SK-N-SH (cell line): ENCODE measurements at regions not wholly inside any gene's neighbourhood (a gene's known extent, or its start where the extent isn't known, plus 50 kb on each side); places are given as distances from the start of the nearest gene placed in this dataset.

Experiments
- CTCF ChIA-PET: fragments of 300-600, 350-600 bp; formaldehyde crosslinking; extraction: SDS; loops from one replicate; lab custom pipeline; 2021; lab: Yijun Ruan, JAX
- POLR2A ChIA-PET: fragments of 350-600 bp; sonication (Branson Sonifier 250); formaldehyde crosslinking; extraction: SDS; loops from one replicate; lab custom pipeline; 2020; ENCODE audit warnings: antibody characterized with exemption, inconsistent platforms; lab: Yijun Ruan, JAX
- DNase-seq: peaks from one replicate; pipeline ENCODE4 v3.0.0; 2012
- H2AFZ ChIP-seq: fragments of 200-600 bp; sonication (generic); 2 replicates; pipeline ENCODE4 v1.8.1; 2016; ENCODE audit warnings: antibody characterized with exemption, mild to moderate bottlenecking, low read depth
- H3F3A ChIP-seq: fragments of 200-600 bp; sonication (generic); replicated peaks from 2 replicates; pipeline ENCODE3; 2016; ENCODE audit warnings: antibody characterized with exemption, mild to moderate bottlenecking; ENCODE audit not compliant: insufficient read depth
- H3K27ac ChIP-seq, 2 experiments: fragments of 200-500 bp in 1 of 2; fragments of 200-600 bp in 1 of 2; sonication (Bioruptor generic) in 1 of 2; sonication (generic), shearing (Covaris generic) in 1 of 2; 2 replicates each; pipeline versions ENCODE4 v1.5.1 to v1.6.1; 2014 to 2016; ENCODE audit warnings: low read depth in 2 of 2, inconsistent platforms in 1 of 2, low read length in 1 of 2, mild to moderate bottlenecking in 1 of 2, mixed read lengths in 1 of 2
- H3K27me3 ChIP-seq: fragments of 200-600 bp; sonication (generic), shearing (Covaris generic); 2 replicates; pipeline ENCODE4 v1.6.1; 2016; ENCODE audit warnings: mixed run types; ENCODE audit not compliant: insufficient read depth
- H3K36me3 ChIP-seq, 2 experiments: fragments of 200-500 bp in 1 of 2; fragments of 200-600 bp in 1 of 2; sonication (Bioruptor generic) in 1 of 2; sonication (generic) in 1 of 2; replicated peaks in 1 of 2; 2 replicates each; pipeline versions ENCODE3 to v1.5.1; 2014 to 2016; ENCODE audit warnings: low read length in 1 of 2, mild to moderate bottlenecking in 1 of 2; ENCODE audit not compliant: insufficient read depth in 2 of 2, control insufficient read depth in 1 of 2
- H3K4me1 ChIP-seq, 2 experiments: fragments of 200-500 bp in 1 of 2; fragments of 200-600 bp in 1 of 2; sonication (Bioruptor generic) in 1 of 2; sonication (generic), shearing (Covaris generic) in 1 of 2; 2 replicates each; pipeline versions ENCODE4 v1.5.1 to v1.6.1; 2014 to 2016; ENCODE audit warnings: low read depth in 1 of 2, low read length in 1 of 2, mixed run types in 1 of 2; ENCODE audit not compliant: insufficient read depth in 2 of 2, control insufficient read depth in 1 of 2
- H3K4me2 ChIP-seq: fragments of 200-600 bp; sonication (generic), shearing (Covaris generic); 2 replicates; pipeline ENCODE4 v1.6.1; 2017; ENCODE audit warnings: mixed run types
- H3K4me3 ChIP-seq, 2 experiments: fragments of 200-500 bp in 1 of 2; fragments of 200-600 bp in 1 of 2; sonication (Bioruptor generic) in 1 of 2; sonication (generic), shearing (Covaris generic) in 1 of 2; 2 replicates each; pipeline versions ENCODE4 v1.5.1 to v1.8.1; 2014 to 2016; ENCODE audit warnings: low read depth in 2 of 2, inconsistent platforms in 1 of 2, low read length in 1 of 2, mild to moderate bottlenecking in 1 of 2, mixed read lengths in 1 of 2, moderate library complexity in 1 of 2
- H3K79me2 ChIP-seq: fragments of 200-600 bp; sonication (generic); 2 replicates; pipeline ENCODE4 v1.8.1; 2017; ENCODE audit warnings: mild to moderate bottlenecking; ENCODE audit not compliant: insufficient read depth
- H3K9ac ChIP-seq: fragments of 200-600 bp; sonication (generic); 2 replicates; pipeline ENCODE4 v1.6.1; 2017; ENCODE audit warnings: mixed run types
- H3K9me2 ChIP-seq: fragments of 200-600 bp; sonication (generic); 2 replicates; pipeline ENCODE4 v1.6.1; 2017; ENCODE audit warnings: mixed run types
- H3K9me3 ChIP-seq: fragments of 200-600 bp; sonication (generic); 2 replicates; pipeline ENCODE4 v1.6.1; 2017; ENCODE audit warnings: mixed run types, mild to moderate bottlenecking, moderate library complexity
- H4K20me1 ChIP-seq: fragments of 200-600 bp; sonication (generic); 2 replicates; pipeline ENCODE4 v1.6.1; 2017; ENCODE audit warnings: mild to moderate bottlenecking, mixed run types; ENCODE audit not compliant: insufficient read depth
- CHD2 ChIP-seq: fragments of 150-350 bp; IDR thresholded peaks from 2 replicates; pipeline ENCODE4 v1.6.1; 2018; ENCODE audit warnings: low read length; ENCODE audit not compliant: partially characterized antibody
- FOSL2 ChIP-seq: IDR thresholded peaks from 2 replicates; pipeline ENCODE4 v1.4.0; 2012; ENCODE audit warnings: low read depth, mild to moderate bottlenecking, moderate library complexity, borderline replicate concordance
- FOXJ3 ChIP-seq: sonication (generic); formaldehyde crosslinking; IDR thresholded peaks from 2 replicates; pipeline ENCODE4 v1.5.1; 2020; ENCODE audit warnings: mild to moderate bottlenecking, missing genetic modification reagents
- MAX ChIP-seq: IDR thresholded peaks from 2 replicates; pipeline ENCODE4 v1.4.0; 2012; ENCODE audit warnings: low read depth
- POLR2AphosphoS5 ChIP-seq: IDR thresholded peaks from 2 replicates; pipeline ENCODE4 v1.6.1; 2012; ENCODE audit warnings: low read depth, low read length
- RAD21 ChIP-seq: IDR thresholded peaks from 2 replicates; pipeline ENCODE4 v1.6.1; 2012; ENCODE audit warnings: mild to moderate bottlenecking, low read length
- REST ChIP-seq: IDR thresholded peaks from 2 replicates; pipeline ENCODE4 v1.6.1; 2012; ENCODE audit warnings: mild to moderate bottlenecking, low read depth, low read length, moderate library complexity
- RFX5 ChIP-seq: IDR thresholded peaks from 2 replicates; pipeline ENCODE4 v1.6.1; 2012; ENCODE audit warnings: mild to moderate bottlenecking, improper control_type of control experiment, low read length
- TAF1 ChIP-seq: IDR thresholded peaks from 2 replicates; pipeline ENCODE4 v1.6.1; 2012; ENCODE audit warnings: low read depth, mild to moderate bottlenecking, low read length, moderate library complexity, borderline replicate concordance
- USF1 ChIP-seq: IDR thresholded peaks from 2 replicates; pipeline ENCODE4 v1.4.0; 2012; ENCODE audit warnings: low read depth, borderline replicate concordance
- YY1 ChIP-seq: IDR thresholded peaks from 2 replicates; pipeline ENCODE4 v1.4.0; 2012; ENCODE audit warnings: low read depth, mild to moderate bottlenecking
- WGBS: methylation state at CpG from one replicate; pipeline ENCODE4 v1.1.6; 2017; ENCODE audit warnings: low lambda C conversion rate; 5-methylcytosine and 5-hydroxymethylcytosine counted together

- H3K79me2 ChIP-seq: no peaks in the 10 kb centered on the region
- H3F3A ChIP-seq: no peaks in the 10 kb centered on the region
- H3K4me1 ChIP-seq: peaks cover 0 to 4% of the 10 kb centered on the region in 2 experiments; a peak in 1 of 4 replicates
- no peaks in the 10 kb centered on the region for H3K36me3 ChIP-seq
- 90% methylated on average over 4 of the region's 8 CpGs for WGBS
- CTCF ChIA-PET: no interaction called here
- no peak overlapping the region for H3K27ac ChIP-seq
- H2AFZ ChIP-seq: no peak overlapping the region
- H3K4me3 ChIP-seq: no peak overlapping the region
- TF ChIP-seq RAD21 (no peak), CHD2 (no peak)
- H4K20me1 ChIP-seq: no peaks in the 10 kb centered on the region
- H3K9me3 ChIP-seq: no peaks in the 10 kb centered on the region
- no peaks in the 10 kb centered on the region for H3K9me2 ChIP-seq
- POLR2A ChIA-PET: no interaction called here
- H3K27me3 ChIP-seq: no peaks in the 10 kb centered on the region
- no peak overlapping the region for H3K4me2 ChIP-seq
- DNase-seq: no peak
- H3K9ac ChIP-seq: no peak overlapping the region
Observed at GRCh38 chr1:60668585-60668984, 413.8 kb upstream of the NFIA start.

- no peaks in the 10 kb centered on the region for H4K20me1 ChIP-seq
- POLR2A ChIA-PET: no interaction called here
- no peaks in the 10 kb centered on the region for H3F3A ChIP-seq
- H3K9me3 ChIP-seq: no peaks in the 10 kb centered on the region
- H2AFZ ChIP-seq: no peak overlapping the region
- DNase-seq: no peak
- no peak overlapping the region for H3K4me3 ChIP-seq
- 13% methylated on average over 1 of the region's 1 CpG for WGBS
- H3K27ac ChIP-seq: no peak overlapping the region
- H3K9me2 ChIP-seq: no peaks in the 10 kb centered on the region
- no peak overlapping the region for H3K4me2 ChIP-seq
- no peaks in the 10 kb centered on the region for H3K79me2 ChIP-seq
- H3K9ac ChIP-seq: no peak overlapping the region
- CTCF ChIA-PET: no interaction called here
- H3K4me1 ChIP-seq: peaks cover 0 to 7% of the 10 kb centered on the region in 2 experiments; a peak in 1 of 4 replicates
- H3K27me3 ChIP-seq: no peaks in the 10 kb centered on the region
- no peak for TF ChIP-seq REST
- TF ChIP-seq MAX: no peak
- H3K36me3 ChIP-seq: no peaks in the 10 kb centered on the region
Observed at GRCh38 chr1:60665311-60665710, 417.1 kb upstream of the NFIA start.

GRCh38 chr1:60664086-60664625 is 418.2 kb upstream of the NFIA start:
- H3K27me3 ChIP-seq: no peaks in the 10 kb centered on the region
- WGBS: 38% methylated on average over 2 of the region's 2 CpGs
- no peak overlapping the region for H2AFZ ChIP-seq
- no peaks in the 10 kb centered on the region for H3F3A ChIP-seq
- no peaks in the 10 kb centered on the region for H3K9me3 ChIP-seq
- H3K4me3 ChIP-seq: no peak overlapping the region
- no peak overlapping the region for H3K4me2 ChIP-seq
- H3K9me2 ChIP-seq: no peaks in the 10 kb centered on the region
- no peaks in the 10 kb centered on the region for H4K20me1 ChIP-seq
- H3K79me2 ChIP-seq: no peaks in the 10 kb centered on the region
- ChIA-PET CTCF (interaction anchor here (1.0 to 2.0 kb wide), 2 partner anchors 9 to 16 kb away, joined by 3 to 9 read pairs; no protein-coding TSS in a partner anchor), POLR2A (no interaction called here)
- H3K9ac ChIP-seq: no peak overlapping the region
- H3K27ac ChIP-seq: no peak overlapping the region
- no peak for DNase-seq
- no peaks in the 10 kb centered on the region for H3K36me3 ChIP-seq
- H3K4me1 ChIP-seq: peaks cover 0 to 7% of the 10 kb centered on the region in 2 experiments; a peak in 1 of 4 replicates
- TF ChIP-seq FOXJ3 (CRISPR knock-in tag) (no peak), FOSL2 (no peak), POLR2AphosphoS5 (no peak), YY1 (no peak), USF1 (no peak), REST (no peak), MAX (no peak), RFX5 (no peak), TAF1 (no peak)
